OCI-LY1 (cell line): ENCODE measurements at regions not wholly inside any gene's neighbourhood (a gene's known extent, or its start where the extent isn't known, plus 50 kb on each side); places are given as distances from the start of the nearest gene placed in this dataset.
"Not testable (repeated sequence)": the region's sequence is repeated elsewhere in the genome, so short reads cannot be mapped to it uniquely, and the experiment has no call there.

ENCODE experiments used
- H2AFZ ChIP-seq: fragments of 200-600 bp; sonication (generic), shearing (Covaris generic); 2 replicates; pipeline ENCODE4 v1.6.0; 2014; ENCODE audit warnings: antibody characterized with exemption, mild to moderate bottlenecking, low read length
- H3F3A ChIP-seq: fragments of 200-600 bp; sonication (generic), shearing (Covaris generic); 2 replicates; pipeline ENCODE4 v1.6.0; 2014; ENCODE audit warnings: mild to moderate bottlenecking, antibody characterized with exemption, low read length, moderate library complexity; ENCODE audit not compliant: insufficient read depth
- H3K27ac ChIP-seq: fragments of 200-600 bp; sonication (generic); 2 replicates; pipeline ENCODE4 v1.5.1; 2014; ENCODE audit warnings: low read length, mixed run types, mild to moderate bottlenecking, low read depth; ENCODE audit not compliant: poor library complexity, severe bottlenecking
- H3K27me3 ChIP-seq: fragments of 200-600 bp; sonication (generic); 2 replicates; pipeline ENCODE4 v1.6.0; 2014; ENCODE audit warnings: antibody characterized with exemption, mild to moderate bottlenecking, low read length, moderate library complexity; ENCODE audit not compliant: insufficient read depth
- H3K36me3 ChIP-seq: fragments of 200-600 bp; sonication (generic); 2 replicates; pipeline ENCODE4 v1.6.1; 2014; ENCODE audit warnings: mild to moderate bottlenecking, antibody characterized with exemption, low read length, moderate library complexity, mixed read lengths; ENCODE audit not compliant: insufficient read depth
- H3K4me1 ChIP-seq: fragments of 200-600 bp; sonication (generic); 2 replicates; pipeline ENCODE4 v1.5.1; 2014; ENCODE audit warnings: mild to moderate bottlenecking, low read length, moderate library complexity; ENCODE audit not compliant: insufficient read depth, severe bottlenecking
- H3K4me2 ChIP-seq: fragments of 200-600 bp; sonication (generic), shearing (Covaris generic); 2 replicates; pipeline ENCODE4 v1.6.1; 2014; ENCODE audit warnings: low read length
- H3K4me3 ChIP-seq: fragments of 200-600 bp; sonication (generic); 2 replicates; pipeline ENCODE4 v1.5.1; 2014; ENCODE audit warnings: low read length, low read depth, mild to moderate bottlenecking, mixed read lengths; ENCODE audit not compliant: poor library complexity, severe bottlenecking
- H3K79me2 ChIP-seq: fragments of 200-600 bp; shearing (Covaris generic); 2 replicates; pipeline ENCODE4 v1.6.1; 2016; ENCODE audit warnings: mixed run types, low read length, mixed read lengths; ENCODE audit not compliant: insufficient read depth
- H3K9ac ChIP-seq: fragments of 200-600 bp; sonication (generic), shearing (Covaris generic); 2 replicates; pipeline ENCODE4 v1.6.1; 2014; ENCODE audit warnings: mild to moderate bottlenecking, low read length, mixed read lengths
- H3K9me2 ChIP-seq: fragments of 200-600 bp; sonication (generic), shearing (Covaris generic); 2 replicates; pipeline ENCODE4 v1.6.1; 2014; ENCODE audit warnings: low read depth, mild to moderate bottlenecking, low read length, mixed read lengths
- H3K9me3 ChIP-seq: fragments of 200-600 bp; shearing (Covaris generic); 2 replicates; pipeline ENCODE4 v1.6.1; 2014; ENCODE audit warnings: low read length, mixed read lengths
- H4K20me1 ChIP-seq: fragments of 200-600 bp; sonication (generic), shearing (Covaris generic); 2 replicates; pipeline ENCODE4 v1.6.0; 2016; ENCODE audit warnings: mild to moderate bottlenecking, low read length; ENCODE audit not compliant: insufficient read depth
- EZH2 ChIP-seq: fragments of 200-600 bp; sonication (generic), shearing (Covaris generic); IDR thresholded peaks from 2 replicates; pipeline ENCODE4 v1.8.0; 2017; ENCODE audit warnings: borderline replicate concordance, mixed run types, mild to moderate bottlenecking, antibody characterized with exemption, low read length, moderate library complexity, mixed read lengths
- TF ChIP-seq, protein P1 (sequence below): fragments of 200-600 bp; sonication (generic), shearing (Covaris generic); IDR thresholded peaks from 2 replicates; pipeline ENCODE4 v1.5.1; 2017; ENCODE audit warnings: mild to moderate bottlenecking, antibody characterized with exemption, low read length, moderate library complexity, mixed read lengths

DNA sequence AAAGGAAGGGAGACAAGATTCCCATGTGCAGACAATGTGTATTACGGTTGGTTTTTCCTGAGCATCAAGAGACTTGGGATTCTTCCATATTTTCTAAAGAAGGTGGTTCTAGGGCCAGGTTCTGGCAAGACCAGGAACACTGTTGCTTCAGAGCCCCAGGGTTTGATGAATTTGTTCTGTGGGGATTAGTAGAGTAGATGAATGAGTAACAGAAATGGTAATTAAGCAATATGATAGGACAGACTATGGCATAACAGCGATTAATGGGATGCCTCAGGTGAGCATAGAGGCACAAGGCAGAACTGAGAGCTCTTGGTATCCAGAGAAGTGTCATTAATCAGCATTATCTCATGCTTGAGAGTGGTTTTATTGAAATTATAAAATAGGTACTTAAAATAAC lies 82.8 kb upstream of the PNPT1 start:
- Histone ChIP-seq H3K4me1 (no peaks in the 10 kb centered on the region), H4K20me1 (no peaks in the 10 kb centered on the region)
- no peak for TF ChIP-seq EZH2

DNA sequence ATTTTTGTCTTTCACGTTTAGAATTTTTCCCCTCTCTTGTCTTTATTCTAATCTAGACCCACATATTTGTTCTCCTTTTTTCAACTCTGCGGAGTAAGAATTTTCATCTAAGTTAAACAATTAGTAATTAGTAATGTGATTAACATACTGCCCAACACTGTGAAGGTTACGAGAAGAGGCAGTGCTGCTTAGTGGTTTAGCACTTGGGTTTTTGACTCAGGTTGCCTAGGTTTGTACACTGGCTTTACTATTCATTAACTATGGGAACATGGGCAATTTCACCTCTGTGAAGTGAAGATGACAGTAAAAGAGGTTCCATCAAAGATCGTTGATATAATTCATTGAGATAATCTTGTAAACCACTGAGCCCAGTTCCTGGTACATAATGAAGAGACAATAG lies 82.2 kb upstream of the PNPT1 start:
- Histone ChIP-seq H3K79me2 (no peaks in the 10 kb centered on the region), H3K4me1 (no peaks in the 10 kb centered on the region), H3K27ac (no peak overlapping the region), H3K36me3 (no peaks in the 10 kb centered on the region), H3K9me2 (no peaks in the 10 kb centered on the region), H3K9ac (no peak overlapping the region), H3F3A (no peaks in the 10 kb centered on the region), H2AFZ (no peak overlapping the region), H3K9me3 (no peaks in the 10 kb centered on the region), H4K20me1 (no peaks in the 10 kb centered on the region), H3K4me3 (no peak overlapping the region), H3K4me2 (no peak overlapping the region), H3K27me3 (no peaks in the 10 kb centered on the region)
- TF ChIP-seq EZH2, result no peak
- TF ChIP-seq, protein P1, sequence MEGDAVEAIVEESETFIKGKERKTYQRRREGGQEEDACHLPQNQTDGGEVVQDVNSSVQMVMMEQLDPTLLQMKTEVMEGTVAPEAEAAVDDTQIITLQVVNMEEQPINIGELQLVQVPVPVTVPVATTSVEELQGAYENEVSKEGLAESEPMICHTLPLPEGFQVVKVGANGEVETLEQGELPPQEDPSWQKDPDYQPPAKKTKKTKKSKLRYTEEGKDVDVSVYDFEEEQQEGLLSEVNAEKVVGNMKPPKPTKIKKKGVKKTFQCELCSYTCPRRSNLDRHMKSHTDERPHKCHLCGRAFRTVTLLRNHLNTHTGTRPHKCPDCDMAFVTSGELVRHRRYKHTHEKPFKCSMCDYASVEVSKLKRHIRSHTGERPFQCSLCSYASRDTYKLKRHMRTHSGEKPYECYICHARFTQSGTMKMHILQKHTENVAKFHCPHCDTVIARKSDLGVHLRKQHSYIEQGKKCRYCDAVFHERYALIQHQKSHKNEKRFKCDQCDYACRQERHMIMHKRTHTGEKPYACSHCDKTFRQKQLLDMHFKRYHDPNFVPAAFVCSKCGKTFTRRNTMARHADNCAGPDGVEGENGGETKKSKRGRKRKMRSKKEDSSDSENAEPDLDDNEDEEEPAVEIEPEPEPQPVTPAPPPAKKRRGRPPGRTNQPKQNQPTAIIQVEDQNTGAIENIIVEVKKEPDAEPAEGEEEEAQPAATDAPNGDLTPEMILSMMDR, result no peak

More for the DNA sequence above, 82.8 kb upstream of the PNPT1 start:
- Histone ChIP-seq H3K79me2 (no peaks in the 10 kb centered on the region), H3K4me3 (no peak overlapping the region), H3K9me3 (no peaks in the 10 kb centered on the region), H3K27me3 (no peaks in the 10 kb centered on the region), H3K9me2 (no peaks in the 10 kb centered on the region), H3K36me3 (no peaks in the 10 kb centered on the region), H3K27ac (no peak overlapping the region), H2AFZ (no peak overlapping the region), H3K9ac (no peak overlapping the region), H3K4me2 (no peak overlapping the region), H3F3A (no peaks in the 10 kb centered on the region)

DNA sequence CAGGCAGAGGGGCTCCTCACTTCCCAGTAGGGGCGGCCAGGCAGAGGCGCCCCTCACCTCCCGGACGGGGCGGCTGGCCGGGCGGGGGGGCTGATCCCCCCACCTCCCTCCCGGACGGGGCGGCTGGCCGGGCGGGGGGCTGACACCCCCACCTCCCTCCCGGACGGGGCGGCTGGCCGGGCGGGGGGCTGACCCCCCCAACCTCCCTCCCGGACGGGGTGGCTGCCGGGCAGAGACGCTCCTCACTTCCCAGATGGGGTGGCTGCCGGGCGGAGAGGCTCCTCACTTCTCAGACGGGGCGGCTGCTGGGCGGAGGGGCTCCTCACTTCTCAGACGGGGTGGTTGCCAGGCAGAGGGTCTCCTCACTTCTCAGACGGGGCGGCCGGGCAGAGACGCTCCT lies 80.0 kb upstream of the PNPT1 start:
- not testable (repeated sequence) for H3K4me1 ChIP-seq, H2AFZ ChIP-seq, H3K9me2 ChIP-seq, H3K27me3 ChIP-seq, H3K4me3 ChIP-seq, H3K79me2 ChIP-seq, H3K27ac ChIP-seq, H4K20me1 ChIP-seq, H3K9me3 ChIP-seq, H3K36me3 ChIP-seq, H3F3A ChIP-seq, H3K4me2 ChIP-seq, H3K9ac ChIP-seq

DNA sequence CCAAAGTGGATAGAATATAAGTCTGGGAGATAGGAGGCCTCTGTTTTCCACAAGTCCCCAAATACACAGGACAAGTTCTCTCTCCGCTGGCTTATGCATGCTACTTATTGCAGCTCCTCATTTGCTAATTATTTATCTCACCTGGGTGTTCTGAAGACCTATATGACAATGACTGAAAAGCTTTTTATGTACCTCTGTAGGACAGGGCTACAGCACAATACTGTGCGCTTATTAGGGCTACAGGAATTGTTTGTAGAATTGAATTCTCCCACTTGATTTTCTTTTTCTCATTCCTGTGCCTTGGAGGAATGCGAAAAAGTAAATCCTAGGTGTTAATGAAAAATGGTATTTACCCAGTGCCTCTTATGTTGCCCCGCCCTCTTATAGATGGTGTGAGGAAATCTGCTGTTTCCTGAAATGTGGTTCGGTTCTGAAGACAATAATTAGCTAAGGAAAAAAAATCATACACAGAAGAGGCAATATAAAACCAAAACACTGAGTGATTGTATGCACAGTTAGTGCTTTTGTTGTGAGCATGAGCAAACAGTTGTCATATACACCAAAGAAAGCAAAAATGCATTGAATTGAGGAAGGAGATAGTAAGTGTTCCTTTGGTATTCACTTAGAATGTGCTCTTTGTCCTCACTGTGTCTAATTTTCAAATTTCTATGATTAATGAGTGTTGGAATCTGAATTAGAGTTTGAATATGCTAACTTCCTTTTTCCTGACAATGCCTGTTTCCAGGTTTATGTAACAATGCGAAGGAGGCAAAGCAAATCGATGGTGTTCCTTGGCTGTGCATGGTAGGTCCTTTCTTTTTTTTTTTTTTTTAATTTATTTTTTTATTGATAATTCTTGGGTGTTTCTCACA lies 78.7 kb upstream of the PNPT1 start:
- H3K9me3 ChIP-seq, result no peaks in the 10 kb centered on the region
- TF ChIP-seq, protein P1, result no peak
- TF ChIP-seq EZH2, result no peak
- no peaks in the 10 kb centered on the region for H4K20me1 ChIP-seq
- H3K4me2 ChIP-seq, result no peak overlapping the region
- no peak overlapping the region for H2AFZ ChIP-seq
- no peaks in the 10 kb centered on the region for H3K27me3 ChIP-seq
- H3K9ac ChIP-seq, result no peak overlapping the region
- H3K36me3 ChIP-seq, result no peaks in the 10 kb centered on the region
- no peaks in the 10 kb centered on the region for H3K79me2 ChIP-seq
- no peaks in the 10 kb centered on the region for H3F3A ChIP-seq
- no peaks in the 10 kb centered on the region for H3K4me1 ChIP-seq
- H3K9me2 ChIP-seq, result no peaks in the 10 kb centered on the region
- no peak overlapping the region for H3K27ac ChIP-seq
- no peak overlapping the region for H3K4me3 ChIP-seq
